ENCODE measurements at regions not wholly inside any gene's neighbourhood (a gene's known extent, or its start where the extent isn't known, plus 50 kb on each side); places are given as distances from the start of the nearest gene placed in this dataset.

GRCh38 chr10:2926918-2927660 lies 140.3 kb upstream of the PFKP start:
- TF ChIP-seq POLR2A (IDR thresholded peaks at IDR 0.05): no peak
- no peak for TF ChIP-seq CTCF (IDR thresholded peaks at IDR 0.05)
- no peak for TF ChIP-seq EP300 (IDR thresholded peaks at IDR 0.05)
- Histone ChIP-seq H3K27ac (no peak overlapping the region), H3K27me3 (no peaks in the 10 kb centered on the region), H3K4me3 (no peak overlapping the region), H3K4me1 (ENCODE audit: insufficient read depth) (no peaks in the 10 kb centered on the region), H3K9me3 (no peaks in the 10 kb centered on the region), H3K36me3 (no peaks in the 10 kb centered on the region)
- no peak for DNase-seq
- intact Hi-C loops (cut with DNase I): no loop called here
- 74 to 81% (median 79%) methylated on average over 9 of the region's 9 CpGs for WGBS, 3 donors

- no peak for DNase-seq
- H3K4me3 ChIP-seq: no peak overlapping the region
- H3K36me3 ChIP-seq: no peaks in the 10 kb centered on the region
- no peak overlapping the region for H3K27ac ChIP-seq
- peaks cover under 1% of the 10 kb centered on the region for H3K4me1 ChIP-seq (ENCODE audit: insufficient read depth)
- no peak for TF ChIP-seq POLR2A (IDR thresholded peaks at IDR 0.05)
- no peak for TF ChIP-seq CTCF (IDR thresholded peaks at IDR 0.05)
- TF ChIP-seq EP300 (IDR thresholded peaks at IDR 0.05): no peak
- H3K27me3 ChIP-seq: no peaks in the 10 kb centered on the region
- intact Hi-C loops (cut with DNase I): no loop called here
- WGBS, 3 donors: 50 to 57% (median 55%) methylated on average over 7 of the region's 7 CpGs
- no peaks in the 10 kb centered on the region for H3K9me3 ChIP-seq
Observed at GRCh38 chr10:2925631-2926030, 141.7 kb upstream of the PFKP start.

GRCh38 chr10:2924431-2924830 lies 142.9 kb upstream of the PFKP start:
- TF ChIP-seq POLR2A (IDR thresholded peaks at IDR 0.05): no peak
- TF ChIP-seq EP300 (IDR thresholded peaks at IDR 0.05): no peak
- no peak for TF ChIP-seq CTCF (IDR thresholded peaks at IDR 0.05)
- no peaks in the 10 kb centered on the region for H3K9me3 ChIP-seq
- WGBS, 3 donors: 80 to 82% (median 82%) methylated on average over 10 of the region's 10 CpGs
- H3K4me3 ChIP-seq: no peak overlapping the region
- intact Hi-C loops (cut with DNase I): no loop called here
- peaks cover 1% of the 10 kb centered on the region for H3K4me1 ChIP-seq (ENCODE audit: insufficient read depth)
- H3K36me3 ChIP-seq: no peaks in the 10 kb centered on the region
- no peaks in the 10 kb centered on the region for H3K27me3 ChIP-seq
- DNase-seq: no peak
- no peak overlapping the region for H3K27ac ChIP-seq

- Histone ChIP-seq H3K4me3 (no peak overlapping the region), H3K27me3 (no peaks in the 10 kb centered on the region), H3K36me3 (no peaks in the 10 kb centered on the region), H3K4me1 (ENCODE audit: insufficient read depth) (peaks cover 3% of the 10 kb centered on the region), H3K27ac (no peak overlapping the region), H3K9me3 (no peaks in the 10 kb centered on the region)
- WGBS, 3 donors: 87 to 89% (median 88%) methylated on average over 26 of the region's 26 CpGs
- no peak for TF ChIP-seq POLR2A (IDR thresholded peaks at IDR 0.05)
- no peak for TF ChIP-seq CTCF (IDR thresholded peaks at IDR 0.05)
- no peak for TF ChIP-seq EP300 (IDR thresholded peaks at IDR 0.05)
- intact Hi-C loops (cut with DNase I): no loop called here
- no peak for DNase-seq
Observed at GRCh38 chr10:2921956-2922680, 145.2 kb upstream of the PFKP start.
